GM10248 (cell line): ENCODE measurements at regions not wholly inside any gene's neighbourhood (a gene's known extent, or its start where the extent isn't known, plus 50 kb on each side); places are given as distances from the start of the nearest gene placed in this dataset.
"Not testable (repeated sequence)": the region's sequence is repeated elsewhere in the genome, so short reads cannot be mapped to it uniquely, and the experiment has no call there.

Experiments
- CTCF ChIA-PET: fragments of 300-600 bp; sonication (Branson Sonifier 250); formaldehyde crosslinking; extraction: SDS; loops from one replicate; lab custom pipeline; 2021; ENCODE audit warnings: antibody characterized with exemption; lab: Yijun Ruan, JAX
- POLR2A ChIA-PET: fragments of 350-650 bp; sonication (Branson Sonifier 250); formaldehyde crosslinking; extraction: SDS; loops from one replicate; lab custom pipeline; 2020; ENCODE audit warnings: antibody characterized with exemption; lab: Yijun Ruan, JAX
- DNase-seq: peaks from one replicate; pipeline ENCODE4 v3.0.0; 2012; ENCODE audit errors: extremely low spot score
- TF ChIP-seq, protein P1 (sequence below): IDR thresholded peaks from 2 replicates; pipeline ENCODE4 v1.5.1; 2012; ENCODE audit warnings: mild to moderate bottlenecking, low read depth; ENCODE audit errors: extremely low read depth, missing control alignments, control extremely low read depth

DNA sequence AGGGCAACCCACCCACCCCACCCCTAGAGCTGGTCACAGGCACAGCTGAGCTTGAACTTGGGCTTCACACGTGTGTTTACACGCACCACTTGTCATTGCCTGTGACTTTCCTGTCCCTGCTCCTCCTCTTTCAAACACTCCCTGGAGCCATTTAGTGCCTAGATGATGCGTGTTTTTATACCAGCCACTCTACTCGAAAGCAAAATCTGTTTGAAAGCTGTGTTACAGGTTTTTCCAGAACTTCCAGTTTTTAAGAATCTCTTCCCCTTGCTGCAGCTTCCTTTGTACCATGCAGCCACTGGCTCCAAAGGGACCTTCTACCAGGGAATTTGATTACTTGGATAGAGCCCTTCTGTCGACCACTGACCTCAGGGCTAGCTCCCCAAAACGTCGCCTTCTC, 78.8 kb upstream of the SPRY4 start:
- DNase-seq = no peak
- POLR2A ChIA-PET = no interaction called here
- CTCF ChIA-PET = interaction anchor here (1.3 kb wide), 2 partner anchors 10 kb away, joined by 3 read pairs; no protein-coding TSS in a partner anchor
- TF ChIP-seq, protein P1, sequence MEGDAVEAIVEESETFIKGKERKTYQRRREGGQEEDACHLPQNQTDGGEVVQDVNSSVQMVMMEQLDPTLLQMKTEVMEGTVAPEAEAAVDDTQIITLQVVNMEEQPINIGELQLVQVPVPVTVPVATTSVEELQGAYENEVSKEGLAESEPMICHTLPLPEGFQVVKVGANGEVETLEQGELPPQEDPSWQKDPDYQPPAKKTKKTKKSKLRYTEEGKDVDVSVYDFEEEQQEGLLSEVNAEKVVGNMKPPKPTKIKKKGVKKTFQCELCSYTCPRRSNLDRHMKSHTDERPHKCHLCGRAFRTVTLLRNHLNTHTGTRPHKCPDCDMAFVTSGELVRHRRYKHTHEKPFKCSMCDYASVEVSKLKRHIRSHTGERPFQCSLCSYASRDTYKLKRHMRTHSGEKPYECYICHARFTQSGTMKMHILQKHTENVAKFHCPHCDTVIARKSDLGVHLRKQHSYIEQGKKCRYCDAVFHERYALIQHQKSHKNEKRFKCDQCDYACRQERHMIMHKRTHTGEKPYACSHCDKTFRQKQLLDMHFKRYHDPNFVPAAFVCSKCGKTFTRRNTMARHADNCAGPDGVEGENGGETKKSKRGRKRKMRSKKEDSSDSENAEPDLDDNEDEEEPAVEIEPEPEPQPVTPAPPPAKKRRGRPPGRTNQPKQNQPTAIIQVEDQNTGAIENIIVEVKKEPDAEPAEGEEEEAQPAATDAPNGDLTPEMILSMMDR = no peak

DNA sequence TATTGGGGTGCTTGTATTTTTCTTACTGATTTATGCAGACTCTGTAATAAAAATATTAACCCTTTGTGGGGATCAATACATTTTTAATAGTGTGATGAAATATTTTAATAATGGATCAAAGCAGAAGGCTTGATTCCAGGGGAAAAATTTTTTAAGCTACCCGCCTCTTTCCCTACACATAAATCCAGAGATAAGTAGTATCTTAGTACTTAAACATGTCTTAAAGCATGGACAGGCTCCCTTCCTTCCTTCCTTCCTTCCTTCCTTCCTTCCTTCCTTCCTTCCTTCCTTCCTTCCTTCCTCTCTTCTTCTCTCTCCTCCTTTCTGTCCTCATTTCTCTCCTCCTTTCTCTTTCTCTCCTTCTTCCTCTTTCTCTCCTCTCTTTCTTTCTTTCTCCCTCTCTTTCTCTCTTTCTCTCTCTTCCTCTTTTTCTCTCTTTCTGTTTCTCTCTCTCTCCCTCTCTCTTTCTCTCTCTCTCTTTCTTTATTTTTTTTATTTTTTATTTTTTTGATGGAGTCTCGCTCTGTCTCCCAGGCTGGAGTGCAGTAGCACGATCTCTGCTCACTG, 78.0 kb upstream of the SPRY4 start:
- TF ChIP-seq, protein P1 = no peak
- ChIA-PET CTCF (interaction anchor here (1.1 to 1.3 kb wide), 3 partner anchors 9 to 19 kb away, joined by 3 read pairs; no protein-coding TSS in a partner anchor), POLR2A (no interaction called here)
- no peak for DNase-seq

DNA sequence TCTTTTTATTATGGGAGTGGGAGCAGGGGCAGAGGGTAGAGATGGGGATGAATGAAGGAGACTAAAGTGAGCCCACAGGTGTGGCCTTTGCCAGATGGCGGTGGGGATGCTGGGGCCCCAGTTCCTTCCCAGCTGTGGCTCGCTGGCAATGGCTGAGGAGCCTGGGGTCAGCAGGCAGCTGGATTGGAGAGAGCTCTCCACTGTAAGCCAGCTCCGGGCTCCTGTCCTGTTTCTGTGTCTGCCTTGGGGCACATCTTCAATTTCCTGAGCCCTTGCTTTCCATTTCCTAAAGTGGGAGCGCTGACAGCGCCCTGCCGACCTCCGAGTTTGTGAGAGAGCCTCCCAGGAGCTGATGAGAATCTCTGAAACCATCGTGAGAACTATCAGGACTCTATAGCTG, 75.6 kb upstream of the SPRY4 start:
- ChIA-PET CTCF (interaction anchor here (1.4 kb wide), 1 partner anchor 10 kb away, joined by 4 read pairs; no protein-coding TSS in a partner anchor), POLR2A (no interaction called here)
- no peak for DNase-seq
- TF ChIP-seq, protein P1 = no peak

GRCh38 chr5:142399891-142400290, 75.1 kb upstream of the SPRY4 start:
- POLR2A ChIA-PET = no interaction called here
- no peak for DNase-seq
- CTCF ChIA-PET = interaction anchor here (1.4 kb wide), 1 partner anchor 10 kb away, joined by 4 read pairs; no protein-coding TSS in a partner anchor
- TF ChIP-seq, protein P1 = no peak

- POLR2A ChIA-PET = no interaction called here
These were observed 73.9 kb upstream of the SPRY4 start for GRCh38 chr5:142398730-142399055.

GRCh38 chr5:142398011-142398729, 73.3 kb upstream of the SPRY4 start:
- CTCF ChIA-PET = interaction anchor here (1.4 kb wide), 1 partner anchor 11 kb away, joined by 4 read pairs; no protein-coding TSS in a partner anchor
- POLR2A ChIA-PET, DNase-seq: not testable (repeated sequence)

More at GRCh38 chr5:142398730-142399055, 73.9 kb upstream of the SPRY4 start:
- TF ChIP-seq, protein P1 = no peak
- DNase-seq = no peak
- CTCF ChIA-PET = interaction anchor here (1.4 kb wide), 1 partner anchor 12 kb away, joined by 4 read pairs; no protein-coding TSS in a partner anchor

GRCh38 chr5:142397178-142397577, 72.4 kb upstream of the SPRY4 start:
- ChIA-PET POLR2A (no interaction called here), CTCF (interaction anchor here (1.3 to 1.4 kb wide), 2 partner anchors 10 to 39 kb away, joined by 3 to 4 read pairs; no protein-coding TSS in a partner anchor)
- TF ChIP-seq, protein P1 = no peak
- no peak for DNase-seq
